HG02610 (cell line): ENCODE measurements at regions not wholly inside any gene's neighbourhood (a gene's known extent, or its start where the extent isn't known, plus 50 kb on each side); places are given as distances from the start of the nearest gene placed in this dataset.

ENCODE experiments used
- ATAC-seq: cut with Tn5 transposase; IDR thresholded peaks from one replicate; pipeline ENCODE4 v1.9.1; 2021; ENCODE audit warnings: mild to moderate bottlenecking, moderate library complexity; ENCODE audit not compliant: unreplicated experiment

DNA sequence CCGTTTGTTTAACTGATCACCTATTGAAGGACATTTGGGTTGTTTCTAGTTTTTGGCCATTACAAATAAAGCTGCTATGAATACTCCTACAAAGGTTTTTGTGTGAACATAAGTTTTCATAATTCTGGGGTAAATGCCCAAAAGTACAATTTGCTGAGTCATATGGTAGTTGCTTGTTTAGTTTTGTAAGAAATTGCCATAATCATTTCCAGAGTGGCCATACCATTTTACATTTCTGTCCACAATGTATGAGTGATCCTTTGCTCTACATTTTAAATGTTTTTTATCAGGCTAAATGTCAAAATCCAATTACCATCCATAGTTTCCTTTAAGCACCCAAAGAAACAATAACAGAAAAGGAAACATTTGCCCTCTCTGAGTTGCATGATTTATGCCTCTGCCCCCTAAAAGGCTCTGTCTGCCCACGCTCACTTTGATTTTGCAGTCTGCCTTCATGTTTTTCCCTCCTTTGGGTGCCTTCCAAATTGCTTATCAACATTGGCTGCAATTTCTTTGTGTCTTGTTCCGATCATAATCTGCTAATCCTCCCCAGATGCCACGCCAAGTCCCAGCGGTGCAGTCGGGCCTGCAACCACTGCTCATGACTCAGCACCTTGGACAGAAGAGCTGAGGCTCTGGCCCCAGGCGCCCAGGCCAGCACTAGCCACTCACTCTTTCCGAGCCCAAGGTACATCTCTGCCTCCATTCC lies 339.2 kb downstream of the PIK3R1 start:
- no peak for ATAC-seq

DNA sequence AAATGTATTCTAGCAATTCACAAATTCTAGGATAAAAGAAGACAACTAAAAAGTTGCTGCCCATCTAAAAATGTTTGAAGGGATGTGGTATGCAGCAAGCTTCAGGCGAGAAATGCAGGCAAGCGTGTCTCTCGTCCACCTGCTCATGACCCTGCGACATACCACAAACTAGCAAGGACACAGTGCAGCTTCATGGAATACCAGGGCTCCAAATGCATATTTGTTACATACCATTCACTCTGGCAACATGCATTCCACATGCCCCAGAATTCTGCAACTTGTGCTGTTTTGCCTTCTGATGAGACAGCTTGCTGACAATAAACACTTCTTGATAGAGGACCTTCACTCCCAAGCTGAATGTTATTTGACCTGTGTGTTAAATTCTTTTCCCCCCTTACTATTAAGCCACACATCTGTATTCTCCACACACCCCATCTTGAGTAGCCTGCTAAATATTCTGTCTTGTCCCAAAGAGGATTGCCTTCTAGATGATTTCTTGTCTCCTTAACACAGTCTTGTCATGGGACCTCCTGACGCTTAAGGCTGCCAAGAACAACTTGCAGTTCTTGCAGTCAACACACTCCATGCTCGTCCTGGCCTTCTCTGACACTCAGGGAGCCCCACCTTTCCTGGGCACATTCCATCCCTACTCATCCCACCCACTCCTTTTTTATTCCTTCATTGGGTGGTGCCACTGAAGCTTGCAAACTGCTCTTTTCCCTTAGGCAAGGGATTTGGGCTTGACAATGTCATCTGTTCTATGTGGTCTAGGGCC lies 340.5 kb downstream of the PIK3R1 start:
- no peak for ATAC-seq

DNA sequence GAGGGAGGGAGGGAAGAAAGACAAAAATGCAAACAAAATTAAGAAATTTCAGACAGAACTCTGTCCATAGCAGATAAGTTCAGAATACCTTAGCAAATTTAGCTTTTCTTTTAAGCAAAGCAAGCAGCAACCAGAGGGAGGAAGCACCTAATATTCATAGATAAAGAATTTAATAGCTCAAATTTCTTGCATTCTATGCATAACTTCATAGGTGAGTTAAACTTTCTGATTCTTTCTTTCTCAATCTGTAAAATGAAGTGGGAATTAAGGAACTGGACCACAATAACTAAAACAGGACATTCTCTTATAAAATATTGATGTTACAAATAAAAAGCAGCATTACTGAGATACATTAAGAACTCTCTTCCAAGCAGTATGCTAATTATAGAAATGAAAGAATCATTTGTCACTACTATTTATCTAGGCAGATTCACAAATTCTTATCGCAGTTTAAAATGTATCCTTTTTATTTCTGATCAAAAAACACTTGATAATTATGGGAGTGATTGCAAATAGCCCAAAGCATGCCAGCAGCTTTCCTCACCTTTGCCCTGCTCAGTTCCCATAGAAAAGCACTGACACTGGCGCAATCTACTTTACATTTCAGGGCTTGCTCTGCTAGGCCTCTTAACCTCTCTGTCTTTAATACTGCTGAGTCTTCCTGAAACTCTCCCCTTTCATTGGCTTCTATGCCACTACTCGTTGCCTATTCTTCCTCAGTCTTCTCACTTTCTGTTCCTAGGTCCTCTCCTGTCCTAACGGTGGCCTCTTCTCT lies 341.8 kb downstream of the PIK3R1 start:
- no peak for ATAC-seq

DNA sequence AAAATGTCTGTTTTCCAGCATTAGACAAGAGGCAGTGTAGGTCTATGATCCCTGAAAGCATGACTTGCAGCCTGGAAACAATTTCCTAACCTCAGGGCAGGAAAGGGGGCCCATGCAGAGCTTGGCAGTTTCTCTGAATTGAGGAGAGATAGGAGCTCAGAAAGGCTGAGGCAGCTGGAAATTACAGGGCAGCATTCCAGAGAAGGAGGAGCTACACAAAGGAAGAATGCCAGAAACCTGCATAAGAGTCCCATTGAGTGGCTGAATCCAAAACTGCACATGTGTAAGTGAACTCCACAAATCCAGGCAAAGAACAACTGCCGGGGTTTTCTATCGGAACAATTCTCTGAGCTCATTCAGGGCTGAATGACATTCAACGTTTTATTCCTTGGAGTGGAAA lies 346.8 kb downstream of the PIK3R1 start:
- no peak for ATAC-seq

DNA sequence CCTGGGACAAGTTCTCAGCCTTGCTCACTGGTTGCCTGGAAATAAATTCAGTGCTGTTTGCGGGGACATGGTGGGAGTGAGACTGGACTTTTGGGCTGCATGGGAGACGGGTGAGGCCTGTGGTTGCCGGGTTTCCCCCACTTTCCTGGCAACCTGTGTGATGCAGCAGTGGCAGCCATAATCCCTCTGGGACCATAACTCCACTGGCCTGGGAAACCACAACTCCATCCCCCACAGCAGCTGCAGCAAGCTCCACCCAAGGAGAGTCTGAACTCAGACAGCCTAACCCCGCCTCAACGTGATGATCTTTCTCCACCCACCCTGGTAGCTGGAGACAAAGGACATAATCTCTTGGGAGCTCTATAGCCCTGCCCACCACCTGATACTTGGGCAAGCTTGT lies 349.9 kb downstream of the PIK3R1 start:
- peak; percentile 94 for ATAC-seq

DNA sequence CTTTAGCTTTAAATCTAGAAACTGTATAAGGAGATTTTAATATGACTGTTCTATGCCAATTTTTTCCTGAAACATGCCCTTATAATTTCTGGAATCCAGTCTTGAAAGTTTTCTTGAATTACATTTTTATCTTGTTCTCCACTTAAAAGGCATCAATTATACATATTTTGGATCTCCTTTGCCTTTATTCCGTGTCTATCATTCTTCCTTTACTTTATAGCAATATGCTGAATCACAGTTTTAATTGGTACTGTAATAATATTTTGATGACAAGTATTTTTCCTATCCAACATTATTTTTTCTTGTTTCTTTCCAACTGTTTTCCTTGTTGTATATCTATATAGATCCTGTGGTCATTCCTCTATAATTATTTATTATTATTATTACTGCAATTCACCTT lies 361.2 kb downstream of the PIK3R1 start:
- ATAC-seq = no peak

DNA sequence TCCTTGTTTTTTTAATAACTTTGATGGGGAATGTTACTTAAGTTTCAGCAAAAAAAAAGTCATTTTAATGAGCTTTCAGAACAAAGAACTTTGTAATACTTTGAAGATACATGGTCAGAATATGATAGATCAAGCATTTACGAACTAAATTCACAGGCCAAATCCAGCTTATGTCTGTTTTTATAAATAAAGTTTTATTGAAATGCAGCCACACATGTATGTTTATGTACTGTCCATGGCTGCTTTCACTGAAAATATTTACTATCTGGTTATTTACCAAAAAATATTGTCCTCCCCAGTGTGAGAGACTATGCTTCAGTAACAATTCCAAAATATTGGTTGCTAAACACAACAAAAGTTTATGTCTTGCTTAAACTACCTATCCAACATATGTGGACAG lies 366.7 kb downstream of the PIK3R1 start:
- no peak for ATAC-seq

DNA sequence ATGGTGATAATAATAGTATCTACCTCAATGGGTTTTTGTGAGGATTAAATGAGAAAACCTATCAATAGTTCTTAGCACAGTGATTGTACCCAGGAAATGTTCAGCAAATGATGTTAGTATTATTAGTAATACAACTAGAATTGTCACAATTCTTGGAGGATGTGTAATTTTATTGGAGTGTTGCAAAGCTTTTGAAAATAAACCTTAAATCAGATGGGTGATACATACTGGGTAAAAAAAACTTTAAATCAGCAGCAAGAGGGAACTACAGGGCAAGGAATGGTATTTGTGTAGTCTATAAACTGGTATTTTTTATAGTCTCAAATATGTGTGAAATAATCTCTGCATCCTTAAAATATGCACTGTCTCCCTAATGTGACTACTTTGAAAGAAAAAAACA lies 371.6 kb downstream of the PIK3R1 start:
- no peak for ATAC-seq

DNA sequence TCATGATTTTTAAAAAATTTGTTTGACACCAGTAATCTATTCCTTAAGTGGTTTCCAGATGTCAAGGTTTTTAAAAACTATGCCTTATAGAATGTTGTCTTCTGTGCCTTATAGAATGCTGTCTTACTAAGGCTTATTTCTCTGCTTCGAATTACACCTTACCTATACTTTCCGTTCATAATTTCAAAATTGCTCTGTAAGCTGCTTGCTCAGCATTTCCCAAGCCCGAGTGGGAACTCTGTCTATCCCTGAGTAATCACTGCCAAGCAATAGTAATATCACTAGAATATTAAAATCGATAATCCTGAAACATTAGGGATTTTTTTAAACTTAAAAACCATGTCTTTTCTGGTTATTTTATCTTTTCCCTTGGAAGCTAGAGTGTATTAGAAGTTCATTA lies 376.3 kb downstream of the PIK3R1 start:
- no peak for ATAC-seq

DNA sequence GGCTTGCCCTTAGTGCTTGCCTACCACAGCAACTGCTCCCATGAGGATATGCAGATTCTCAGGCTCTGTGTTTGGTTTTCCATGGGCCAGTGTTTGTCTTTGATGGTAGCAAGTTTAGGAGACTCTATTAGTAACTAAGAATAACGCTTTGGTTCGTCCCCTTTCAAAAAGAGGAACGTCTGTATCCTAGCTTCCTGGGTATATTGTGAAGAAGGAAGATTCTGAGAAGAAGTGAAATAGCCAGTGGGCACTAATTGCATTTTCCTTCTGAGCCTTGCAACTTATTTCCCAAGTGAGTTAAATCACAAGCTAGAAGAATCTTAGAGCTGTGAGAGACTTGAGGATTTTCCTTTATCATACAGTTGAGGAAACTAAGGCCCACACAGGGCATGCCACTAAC lies 376.8 kb downstream of the PIK3R1 start:
- no peak for ATAC-seq

DNA sequence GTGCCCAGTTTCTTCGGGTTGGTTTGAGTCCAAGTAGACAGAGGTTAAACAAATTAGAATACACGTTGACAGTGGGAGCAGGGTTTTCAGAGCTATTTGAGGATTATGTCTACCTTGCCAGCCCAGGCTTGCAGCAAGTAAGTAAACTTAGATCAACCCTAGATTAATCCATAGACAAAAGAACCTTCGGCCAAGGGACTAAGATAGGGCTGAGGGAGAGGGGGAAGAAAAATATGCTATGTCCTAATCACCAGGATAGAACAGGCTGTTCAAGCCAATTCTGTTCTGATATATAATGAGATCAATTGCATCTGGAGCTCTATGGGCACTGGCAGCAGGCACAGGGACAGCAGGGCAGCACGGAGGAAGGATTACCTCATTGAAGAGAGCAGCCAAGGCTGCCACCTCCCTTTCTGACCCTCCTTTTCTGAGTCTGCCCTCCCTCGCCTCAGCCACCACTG lies 377.7 kb downstream of the PIK3R1 start:
- ATAC-seq = no peak

DNA sequence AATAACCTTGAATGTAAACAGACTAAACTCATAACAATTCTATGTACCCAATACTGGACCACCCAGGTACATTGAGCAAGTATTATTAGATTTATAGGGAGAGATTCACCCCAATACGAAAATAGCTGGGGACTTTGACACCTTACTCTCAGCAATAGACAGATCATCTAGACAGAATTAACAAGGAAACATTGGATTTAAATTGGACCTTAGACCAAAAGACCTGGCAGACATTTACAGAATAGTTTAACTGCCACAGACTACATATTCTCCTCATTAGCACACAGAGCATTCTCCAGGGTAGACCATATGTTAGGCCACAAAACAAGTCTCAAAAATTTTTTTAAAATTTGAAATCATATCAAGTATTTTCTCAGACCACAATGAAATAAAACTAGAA lies 397.4 kb downstream of the PIK3R1 start:
- no peak for ATAC-seq

DNA sequence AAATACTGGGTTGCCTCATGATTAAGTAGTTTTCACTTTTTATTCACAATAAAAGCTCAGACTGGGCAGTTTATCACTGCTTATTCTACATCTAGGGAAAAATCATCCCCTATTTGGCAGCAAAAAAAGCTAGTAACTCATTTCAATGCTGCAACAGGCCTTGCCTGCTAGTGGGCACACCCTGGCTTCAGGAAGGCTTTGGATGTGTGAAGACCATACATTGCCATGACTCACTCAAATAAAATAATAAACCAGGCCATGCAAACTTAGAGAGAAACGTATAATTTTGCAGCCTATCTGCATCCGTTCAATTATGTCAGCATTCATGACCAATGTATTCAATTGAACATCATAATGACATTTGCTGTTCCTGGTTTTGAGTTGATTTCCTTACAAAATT lies 402.9 kb downstream of the PIK3R1 start:
- ATAC-seq = no peak

DNA sequence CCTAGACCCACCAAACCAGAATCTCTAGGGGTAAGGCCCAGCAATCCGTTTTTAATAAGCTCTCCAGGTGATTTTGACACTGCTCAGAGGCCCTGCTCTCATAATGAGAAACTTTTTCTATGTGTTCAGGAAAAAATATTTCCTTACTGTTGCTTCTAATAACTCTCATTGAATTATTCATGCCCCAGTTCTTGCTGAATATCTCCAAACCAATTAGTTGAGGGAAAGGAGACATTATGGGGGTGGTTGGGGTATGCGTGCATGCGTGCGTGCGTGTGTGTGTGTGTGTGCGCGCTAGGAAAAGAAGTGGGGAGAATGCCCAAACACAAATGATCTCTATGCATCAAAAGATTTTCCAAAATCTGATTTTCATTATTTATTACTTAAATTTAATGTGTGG lies 411.4 kb downstream of the PIK3R1 start:
- no peak for ATAC-seq

DNA sequence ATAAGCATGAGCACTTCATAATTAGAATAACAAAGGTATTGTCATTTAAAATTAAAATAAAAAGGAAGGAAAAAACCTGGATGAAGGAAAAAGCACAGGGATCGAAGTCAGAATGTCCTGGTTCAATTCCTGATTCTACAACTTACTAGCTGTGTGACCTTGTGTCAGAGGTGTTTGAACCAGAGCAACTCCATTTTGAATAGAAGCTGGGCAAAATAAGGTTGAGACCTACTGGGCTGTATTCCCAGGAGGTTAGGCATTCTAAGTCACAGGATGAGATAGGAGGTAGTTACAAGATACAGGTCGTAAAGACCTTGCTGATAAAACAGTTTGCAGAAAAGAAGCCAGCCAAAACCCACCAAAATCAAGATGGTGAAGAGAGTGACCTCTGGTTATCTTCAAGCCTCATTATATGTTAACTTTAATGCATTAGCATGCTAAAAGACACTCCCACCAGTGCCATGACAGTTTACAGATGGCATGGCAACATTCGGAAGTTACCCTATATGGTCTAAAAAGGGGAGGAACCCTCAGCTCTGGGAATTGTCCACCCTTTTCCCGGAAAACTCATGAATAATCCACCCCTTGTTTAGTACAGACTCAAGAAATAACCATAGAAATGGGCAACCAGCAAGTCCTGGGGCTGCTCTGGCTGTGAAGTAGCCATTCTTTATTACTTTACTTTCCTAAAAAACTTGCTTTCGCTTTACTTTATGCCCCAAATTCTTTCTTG lies 412.7 kb downstream of the PIK3R1 start:
- ATAC-seq = no peak

DNA sequence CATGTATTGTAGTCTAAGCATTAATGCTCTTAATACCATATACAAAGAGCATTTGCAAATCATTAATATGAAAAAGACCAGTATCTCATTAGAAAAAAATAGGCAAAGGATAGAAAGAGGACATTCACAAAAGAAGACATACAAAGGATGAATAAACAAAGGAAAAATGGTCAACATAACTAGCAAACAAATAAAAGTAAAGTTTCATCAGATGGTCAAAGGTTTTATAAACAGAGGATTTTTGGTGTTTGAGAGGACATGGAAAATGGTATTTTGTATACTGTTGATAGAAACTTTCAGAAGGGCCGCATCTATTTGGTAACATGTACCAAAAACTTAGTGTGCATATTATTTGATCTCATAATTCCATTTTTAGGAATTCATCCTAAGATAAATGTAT lies 414.8 kb downstream of the PIK3R1 start:
- ATAC-seq = no peak

DNA sequence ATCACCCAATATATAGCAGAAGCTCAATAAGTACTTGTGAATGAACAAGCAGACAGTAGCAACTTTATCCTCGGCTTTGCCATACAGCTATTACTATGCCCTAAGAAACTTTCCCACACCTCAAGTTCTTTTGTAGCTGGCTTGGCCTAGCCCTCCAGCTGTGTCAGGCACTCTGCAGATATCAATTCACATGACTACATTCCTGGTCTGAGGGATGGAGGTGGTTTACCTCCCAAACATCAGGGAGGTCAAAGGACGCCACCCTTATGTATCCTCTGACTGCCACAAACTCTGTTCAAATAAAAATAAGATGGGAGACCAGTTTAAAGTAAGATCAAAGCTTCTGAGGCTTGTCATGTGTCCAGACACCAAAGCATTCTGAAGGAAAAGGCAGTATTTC lies 416.3 kb downstream of the PIK3R1 start:
- no peak for ATAC-seq

DNA sequence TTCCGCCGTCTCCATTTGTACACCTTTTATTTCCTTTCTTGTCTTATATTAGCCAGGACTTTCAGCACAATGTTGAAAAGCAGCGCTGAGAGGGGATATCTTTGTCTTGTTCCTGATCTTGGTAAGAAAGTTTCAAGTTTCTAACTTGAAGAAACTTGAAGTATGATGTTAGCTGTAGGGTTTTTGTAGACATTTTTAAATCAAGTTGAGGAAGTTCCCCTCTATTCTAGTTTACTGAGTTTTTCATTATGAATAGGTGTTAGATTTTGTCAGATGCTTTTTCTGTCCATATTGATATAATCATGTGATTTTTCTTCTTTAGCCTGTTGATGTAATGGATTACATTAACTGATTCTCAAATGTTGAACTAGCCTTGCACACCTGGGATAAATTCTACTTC lies 425.7 kb downstream of the PIK3R1 start:
- ATAC-seq = peak; percentile 54

DNA sequence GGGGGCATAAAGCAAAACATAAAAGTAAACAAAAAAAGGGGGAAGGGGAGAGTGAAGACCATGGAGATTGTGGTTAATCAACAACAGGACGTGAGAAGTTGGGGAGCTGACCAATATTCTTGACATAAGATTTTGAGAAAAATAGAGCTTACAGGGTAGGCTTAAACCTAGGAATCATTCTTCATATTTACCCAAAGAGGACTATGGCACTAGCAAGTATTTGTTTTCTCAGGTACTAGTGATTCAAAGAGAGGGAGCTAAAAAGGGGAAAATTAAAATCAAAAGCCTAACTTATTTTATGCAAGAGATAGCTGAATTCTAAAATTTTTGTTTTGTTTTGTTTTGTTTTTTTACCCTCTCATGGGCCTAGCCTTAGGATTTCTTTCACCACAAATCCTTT lies 427.5 kb downstream of the PIK3R1 start:
- no peak for ATAC-seq

DNA sequence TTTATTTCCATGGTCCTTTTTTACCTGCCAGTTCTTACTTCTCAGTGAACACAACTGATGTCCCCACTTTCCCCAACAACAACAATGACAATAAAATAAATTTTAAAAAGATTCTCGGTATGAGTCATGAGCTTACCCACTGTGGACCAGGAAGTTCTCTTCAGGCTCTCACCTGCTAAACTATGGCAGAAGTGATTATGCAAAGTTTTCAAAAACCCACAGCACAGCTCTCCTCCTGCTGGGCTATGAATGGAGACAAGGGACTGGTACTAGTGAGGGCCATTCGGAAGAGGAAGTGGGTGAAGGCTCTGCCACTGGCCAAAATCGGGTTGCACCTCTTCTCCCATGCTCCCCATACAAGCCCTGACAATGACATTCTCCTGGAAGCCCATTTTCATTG lies 429.4 kb downstream of the PIK3R1 start:
- ATAC-seq = peak; percentile 95

DNA sequence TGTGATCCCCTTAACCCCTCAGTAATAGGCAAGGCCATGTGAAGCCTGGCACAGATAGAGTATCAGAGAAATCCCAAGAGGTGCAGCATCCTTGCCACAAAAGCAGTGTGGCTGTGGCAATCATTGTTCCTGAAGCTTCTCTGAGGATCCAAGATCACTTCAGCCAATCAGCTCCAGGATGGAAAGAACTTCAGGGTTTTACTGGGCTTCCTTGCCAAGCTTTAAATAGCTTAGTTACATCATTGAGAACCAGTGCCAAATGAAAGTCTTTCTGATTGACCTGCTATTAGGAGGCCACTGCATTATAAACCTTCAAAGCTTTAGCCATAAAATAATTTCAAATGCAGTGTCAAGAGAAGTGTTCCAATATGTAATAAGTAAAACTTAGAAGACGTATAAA lies 430.6 kb downstream of the PIK3R1 start:
- ATAC-seq = no peak
